ENCODE measurements at regions not wholly inside any gene's neighbourhood (a gene's known extent, or its start where the extent isn't known, plus 50 kb on each side); places are given as distances from the start of the nearest gene placed in this dataset.
A peak's percentile ranks its signal among the peaks of the same experiment; 100 is the strongest.
"Not testable (repeated sequence)": the region's sequence is repeated elsewhere in the genome, so short reads cannot be mapped to it uniquely, and the experiment has no call there.

GRCh38 chr6:91895599-91896285 is 1308.9 kb upstream of the MAP3K7 start:
- no peak for DNase-seq (ENCODE audit: low spot score)

- no peak for DNase-seq (ENCODE audit: low spot score)
Observed at GRCh38 chr6:91886183-91886795, 1299.4 kb upstream of the MAP3K7 start.

- not testable (repeated sequence) for DNase-seq (ENCODE audit: low spot score)
Observed at GRCh38 chr6:91881791-91882190, 1294.9 kb upstream of the MAP3K7 start.

- DNase-seq (ENCODE audit: low spot score), result no peak
Observed at GRCh38 chr6:91879386-91879995, 1292.6 kb upstream of the MAP3K7 start.

GRCh38 chr6:91877994-91878393 is 1291.1 kb upstream of the MAP3K7 start:
- DNase-seq (ENCODE audit: low spot score), result no peak

GRCh38 chr6:91874971-91875370 is 1288.1 kb upstream of the MAP3K7 start:
- DNase-seq (ENCODE audit: low spot score), result no peak

- no peak for DNase-seq (ENCODE audit: low spot score)
Observed at GRCh38 chr6:91868539-91869202, 1281.8 kb upstream of the MAP3K7 start.

GRCh38 chr6:91865889-91866288 is 1279.0 kb upstream of the MAP3K7 start:
- peak; percentile 1 for DNase-seq (ENCODE audit: low spot score)

GRCh38 chr6:91864911-91865310 is 1278.0 kb upstream of the MAP3K7 start:
- no peak for DNase-seq (ENCODE audit: low spot score)

- DNase-seq (ENCODE audit: low spot score), result no peak
Observed at GRCh38 chr6:91860541-91861335, 1273.9 kb upstream of the MAP3K7 start.

- DNase-seq (ENCODE audit: low spot score), result no peak
Observed at GRCh38 chr6:91852252-91852651, 1265.4 kb upstream of the MAP3K7 start.

GRCh38 chr6:91834813-91835212 is 1247.9 kb upstream of the MAP3K7 start:
- no peak for DNase-seq (ENCODE audit: low spot score)

- DNase-seq (ENCODE audit: low spot score), result no peak
Observed at GRCh38 chr6:91827151-91827550, 1240.3 kb upstream of the MAP3K7 start.

- no peak for DNase-seq (ENCODE audit: low spot score)
Observed at GRCh38 chr6:91826128-91826527, 1239.3 kb upstream of the MAP3K7 start.

- DNase-seq (ENCODE audit: low spot score), result no peak
Observed at GRCh38 chr6:91824331-91824730, 1237.5 kb upstream of the MAP3K7 start.

GRCh38 chr6:91822581-91822980 is 1235.7 kb upstream of the MAP3K7 start:
- DNase-seq (ENCODE audit: low spot score), result no peak

- no peak for DNase-seq (ENCODE audit: low spot score)
Observed at GRCh38 chr6:91816335-91816734, 1229.5 kb upstream of the MAP3K7 start.

- DNase-seq (ENCODE audit: low spot score), result no peak
Observed at GRCh38 chr6:91813641-91814040, 1226.8 kb upstream of the MAP3K7 start.

- DNase-seq (ENCODE audit: low spot score), result peak; percentile 27
Observed at GRCh38 chr6:91812596-91813274, 1225.9 kb upstream of the MAP3K7 start.

- DNase-seq (ENCODE audit: low spot score), result no peak
Observed at GRCh38 chr6:91804981-91805380, 1218.1 kb upstream of the MAP3K7 start.

- no peak for DNase-seq (ENCODE audit: low spot score)
Observed at GRCh38 chr6:91802431-91802830, 1215.6 kb upstream of the MAP3K7 start.

- DNase-seq (ENCODE audit: low spot score), result no peak
Observed at GRCh38 chr6:91796603-91797002, 1209.7 kb upstream of the MAP3K7 start.
